ENCODE measurements at regions not wholly inside any gene's neighbourhood (a gene's known extent, or its start where the extent isn't known, plus 50 kb on each side); places are given as distances from the start of the nearest gene placed in this dataset.

DNA sequence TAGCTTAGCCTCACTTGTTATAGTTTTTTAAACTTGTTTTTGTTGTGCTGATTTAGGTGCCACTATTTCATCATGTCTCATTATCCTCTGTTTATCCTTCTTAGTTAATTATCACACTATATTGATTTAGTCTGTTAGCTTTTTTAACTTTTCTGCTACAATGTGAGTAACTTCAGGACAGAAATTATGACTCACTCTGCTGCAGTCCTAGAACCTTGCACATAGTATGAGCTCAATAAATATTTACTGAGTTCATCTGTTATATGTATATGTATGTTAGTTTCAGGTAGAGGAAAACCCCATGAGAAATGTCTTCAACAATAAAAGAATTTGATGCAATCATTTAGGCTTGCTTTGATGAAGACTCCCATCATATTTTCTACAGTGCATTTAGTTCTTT, 224.3 kb upstream of the NAV3 start:
- no peak for DNase-seq (ENCODE audit: low spot score in 2 of 2)
- TF ChIP-seq, protein P1, sequence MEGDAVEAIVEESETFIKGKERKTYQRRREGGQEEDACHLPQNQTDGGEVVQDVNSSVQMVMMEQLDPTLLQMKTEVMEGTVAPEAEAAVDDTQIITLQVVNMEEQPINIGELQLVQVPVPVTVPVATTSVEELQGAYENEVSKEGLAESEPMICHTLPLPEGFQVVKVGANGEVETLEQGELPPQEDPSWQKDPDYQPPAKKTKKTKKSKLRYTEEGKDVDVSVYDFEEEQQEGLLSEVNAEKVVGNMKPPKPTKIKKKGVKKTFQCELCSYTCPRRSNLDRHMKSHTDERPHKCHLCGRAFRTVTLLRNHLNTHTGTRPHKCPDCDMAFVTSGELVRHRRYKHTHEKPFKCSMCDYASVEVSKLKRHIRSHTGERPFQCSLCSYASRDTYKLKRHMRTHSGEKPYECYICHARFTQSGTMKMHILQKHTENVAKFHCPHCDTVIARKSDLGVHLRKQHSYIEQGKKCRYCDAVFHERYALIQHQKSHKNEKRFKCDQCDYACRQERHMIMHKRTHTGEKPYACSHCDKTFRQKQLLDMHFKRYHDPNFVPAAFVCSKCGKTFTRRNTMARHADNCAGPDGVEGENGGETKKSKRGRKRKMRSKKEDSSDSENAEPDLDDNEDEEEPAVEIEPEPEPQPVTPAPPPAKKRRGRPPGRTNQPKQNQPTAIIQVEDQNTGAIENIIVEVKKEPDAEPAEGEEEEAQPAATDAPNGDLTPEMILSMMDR (IDR thresholded peaks at IDR 0.05) = no peak
- TF ChIP-seq POLR2A (IDR thresholded peaks at IDR 0.05) = no peak
- intact Hi-C loops (cut with DNase I; ENCODE audit: low total_unique reads) = no loop called here
- H3K4me3 ChIP-seq (ENCODE audit: low read depth, poor library complexity, severe bottlenecking) = no peak overlapping the region

GRCh38 chr12:77603946-77604345, 226.7 kb upstream of the NAV3 start:
- TF ChIP-seq POLR2A (IDR thresholded peaks at IDR 0.05) = no peak
- TF ChIP-seq, protein P1 (IDR thresholded peaks at IDR 0.05) = no peak
- intact Hi-C loops (cut with DNase I; ENCODE audit: low total_unique reads) = no loop called here
- H3K4me3 ChIP-seq (ENCODE audit: low read depth, poor library complexity, severe bottlenecking) = no peak overlapping the region
- DNase-seq (ENCODE audit: low spot score in 2 of 2) = no peak

- TF ChIP-seq, protein P1 (IDR thresholded peaks at IDR 0.05) = no peak
- TF ChIP-seq POLR2A (IDR thresholded peaks at IDR 0.05) = no peak
- intact Hi-C loops (cut with DNase I; ENCODE audit: low total_unique reads) = no loop called here
- no peak for DNase-seq (ENCODE audit: low spot score in 2 of 2)
- WGBS, 2 donors = 93 to 97% methylated on average over 2 of the region's 2 CpGs
- H3K4me3 ChIP-seq (ENCODE audit: low read depth, poor library complexity, severe bottlenecking) = no peak overlapping the region
These were observed 229.6 kb upstream of the NAV3 start for GRCh38 chr12:77601069-77601468.

DNA sequence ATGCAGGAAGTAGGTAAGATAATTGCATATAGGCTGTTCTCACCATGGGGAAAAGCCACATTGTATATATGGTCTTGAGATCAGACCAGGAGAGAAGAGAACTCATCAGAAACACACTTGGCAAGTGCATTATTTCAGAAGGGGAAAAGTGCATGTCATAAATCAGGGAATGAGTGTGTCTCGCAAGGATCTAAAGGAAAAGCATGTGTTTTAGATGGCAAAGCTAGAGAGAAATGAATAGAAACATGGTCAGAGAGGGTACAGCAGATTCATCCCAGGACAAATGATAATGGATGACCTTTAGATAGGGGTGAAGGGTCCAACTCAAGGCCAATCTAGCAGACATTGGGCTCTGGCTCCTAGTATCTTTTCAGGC, 230.2 kb upstream of the NAV3 start:
- intact Hi-C loops (cut with DNase I; ENCODE audit: low total_unique reads) = no loop called here
- 74 to 78% methylated on average over 1 of the region's 1 CpG for WGBS, 2 donors
- DNase-seq (ENCODE audit: low spot score in 2 of 2) = no peak
- no peak overlapping the region for H3K4me3 ChIP-seq (ENCODE audit: low read depth, poor library complexity, severe bottlenecking)
- TF ChIP-seq POLR2A (IDR thresholded peaks at IDR 0.05) = no peak
- TF ChIP-seq, protein P1 (IDR thresholded peaks at IDR 0.05) = no peak

- H3K4me3 ChIP-seq (ENCODE audit: low read depth, poor library complexity, severe bottlenecking) = no peak overlapping the region
- DNase-seq (ENCODE audit: low spot score in 2 of 2) = no peak
- intact Hi-C loops (cut with DNase I; ENCODE audit: low total_unique reads) = no loop called here
- TF ChIP-seq POLR2A (IDR thresholded peaks at IDR 0.05) = no peak
- TF ChIP-seq, protein P1 (IDR thresholded peaks at IDR 0.05) = no peak
These were observed 230.8 kb upstream of the NAV3 start for GRCh38 chr12:77599782-77600467.

- no peak for TF ChIP-seq POLR2A (IDR thresholded peaks at IDR 0.05)
- TF ChIP-seq, protein P1 (IDR thresholded peaks at IDR 0.05) = no peak
- WGBS, 2 donors = 67 to 79% methylated on average over 3 of the region's 3 CpGs
- no peak overlapping the region for H3K4me3 ChIP-seq (ENCODE audit: low read depth, poor library complexity, severe bottlenecking)
- intact Hi-C loops (cut with DNase I; ENCODE audit: low total_unique reads) = no loop called here
- no peak for DNase-seq (ENCODE audit: low spot score in 2 of 2)
These were observed 236.3 kb upstream of the NAV3 start for GRCh38 chr12:77594366-77594765.
